Endodermal cell (in vitro differentiated cells): ENCODE measurements at regions not wholly inside any gene's neighbourhood (a gene's known extent, or its start where the extent isn't known, plus 50 kb on each side); places are given as distances from the start of the nearest gene placed in this dataset.

Experiments
- DNase-seq: peaks from one replicate; pipeline ENCODE4 v3.0.0-alpha.2; 2017
- H3K27ac ChIP-seq: 2 replicates; pipeline ENCODE4 v1.5.1; 2013; ENCODE audit warnings: mild to moderate bottlenecking, low read depth, low read length, moderate library complexity
- H3K27me3 ChIP-seq: 2 replicates; pipeline ENCODE4 v1.6.1; 2013; ENCODE audit warnings: mild to moderate bottlenecking, low read length, moderate library complexity; ENCODE audit not compliant: insufficient read depth, control insufficient read depth, poor library complexity, severe bottlenecking
- H3K36me3 ChIP-seq: 2 replicates; pipeline ENCODE4 v1.7.0; 2013; ENCODE audit warnings: mild to moderate bottlenecking, low read length, moderate library complexity; ENCODE audit not compliant: control insufficient read depth, insufficient read depth
- H3K4me1 ChIP-seq: one replicate; pipeline ENCODE4 v1.7.0; 2013; ENCODE audit warnings: low read length; ENCODE audit not compliant: control insufficient read depth, insufficient read depth
- H3K4me3 ChIP-seq: 2 replicates; pipeline ENCODE4 v1.5.1; 2013; ENCODE audit warnings: mild to moderate bottlenecking, low read length, moderate library complexity
- H3K9ac ChIP-seq: 2 replicates; pipeline ENCODE4 v1.6.1; 2013; ENCODE audit warnings: mild to moderate bottlenecking, low read length, moderate library complexity; ENCODE audit not compliant: poor library complexity, severe bottlenecking; ENCODE audit errors: extremely low read depth
- H3K9me3 ChIP-seq: 2 replicates; pipeline ENCODE4 v1.6.1; 2013; ENCODE audit warnings: mild to moderate bottlenecking, low read length, moderate library complexity; ENCODE audit not compliant: control insufficient read depth
- H3K27ac Mint-ChIP-seq: 2 replicates; pipeline ENCODE4 v1.8.0; 2020; ENCODE audit warnings: mixed read lengths
- H3K27me3 Mint-ChIP-seq: 2 replicates; pipeline ENCODE4 v1.8.0; 2021; ENCODE audit warnings: mild to moderate bottlenecking, mixed read lengths; ENCODE audit not compliant: insufficient read depth
- H3K36me3 Mint-ChIP-seq: 2 replicates; pipeline ENCODE4 v1.8.0; 2020; ENCODE audit warnings: low read depth, mixed read lengths
- H3K4me1 Mint-ChIP-seq: 2 replicates; pipeline ENCODE4 v1.8.0; 2020; ENCODE audit warnings: mixed read lengths
- H3K4me3 Mint-ChIP-seq: 2 replicates; pipeline ENCODE4 v1.8.0; 2020; ENCODE audit warnings: mild to moderate bottlenecking, moderate library complexity, mixed read lengths
- H3K9me3 Mint-ChIP-seq: 2 replicates; pipeline ENCODE4 v1.8.0; 2020; ENCODE audit warnings: mild to moderate bottlenecking, mixed read lengths
- WGBS, 2 experiments: methylation state at CpG; one replicate each; pipeline versions ENCODE4 v1.1.5 to v1.1.7; 2013; ENCODE audit warnings: missing lambda C conversion rate in 2 of 2, mixed read lengths in 1 of 2; ENCODE audit not compliant: insufficient coverage in 1 of 2, insufficient read length in 1 of 2; 5-methylcytosine and 5-hydroxymethylcytosine counted together
- TF ChIP-seq, protein P1 (sequence below): fragments of 200-600 bp; sonication (generic); conservative IDR thresholded peaks from 2 replicates; pipeline ENCODE4 v1.5.0; 2021; ENCODE audit warnings: antibody characterized with exemption, mild to moderate bottlenecking

DNA sequence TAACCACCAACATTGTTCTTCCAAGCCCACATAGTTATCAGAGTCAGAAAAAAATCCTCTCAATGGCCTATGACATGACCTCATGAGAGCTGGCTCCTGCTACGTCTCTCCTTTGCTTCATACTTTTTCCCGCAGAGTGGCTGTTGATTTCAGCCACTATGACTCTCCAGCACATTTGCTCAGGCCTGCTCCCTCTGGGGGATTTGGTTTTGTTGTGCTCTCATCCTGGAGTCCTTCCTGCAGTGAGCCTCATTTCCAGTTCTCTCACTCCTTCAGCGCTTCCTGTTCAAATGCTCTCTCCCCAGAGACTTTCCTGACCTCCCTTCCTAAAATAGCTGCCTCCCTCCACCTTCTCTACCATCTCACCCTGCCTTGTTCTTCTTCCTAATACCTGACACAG is 72.0 kb upstream of the USP29 start:
- Mint-ChIP-seq H3K9me3 (peaks cover 69% of the 10 kb centered on the region), H3K27ac (no peak overlapping the region), H3K4me1 (no peaks in the 10 kb centered on the region), H3K4me3 (no peak overlapping the region), H3K27me3 (no peaks in the 10 kb centered on the region), H3K36me3 (no peaks in the 10 kb centered on the region)
- H3K27me3 ChIP-seq = no peaks in the 10 kb centered on the region
- 62 to 70% methylated on average over 2 to 3 of the region's 3 CpGs for WGBS, 2 experiments
- TF ChIP-seq, protein P1, sequence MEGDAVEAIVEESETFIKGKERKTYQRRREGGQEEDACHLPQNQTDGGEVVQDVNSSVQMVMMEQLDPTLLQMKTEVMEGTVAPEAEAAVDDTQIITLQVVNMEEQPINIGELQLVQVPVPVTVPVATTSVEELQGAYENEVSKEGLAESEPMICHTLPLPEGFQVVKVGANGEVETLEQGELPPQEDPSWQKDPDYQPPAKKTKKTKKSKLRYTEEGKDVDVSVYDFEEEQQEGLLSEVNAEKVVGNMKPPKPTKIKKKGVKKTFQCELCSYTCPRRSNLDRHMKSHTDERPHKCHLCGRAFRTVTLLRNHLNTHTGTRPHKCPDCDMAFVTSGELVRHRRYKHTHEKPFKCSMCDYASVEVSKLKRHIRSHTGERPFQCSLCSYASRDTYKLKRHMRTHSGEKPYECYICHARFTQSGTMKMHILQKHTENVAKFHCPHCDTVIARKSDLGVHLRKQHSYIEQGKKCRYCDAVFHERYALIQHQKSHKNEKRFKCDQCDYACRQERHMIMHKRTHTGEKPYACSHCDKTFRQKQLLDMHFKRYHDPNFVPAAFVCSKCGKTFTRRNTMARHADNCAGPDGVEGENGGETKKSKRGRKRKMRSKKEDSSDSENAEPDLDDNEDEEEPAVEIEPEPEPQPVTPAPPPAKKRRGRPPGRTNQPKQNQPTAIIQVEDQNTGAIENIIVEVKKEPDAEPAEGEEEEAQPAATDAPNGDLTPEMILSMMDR = no peak
- H3K36me3 ChIP-seq = no peaks in the 10 kb centered on the region
- no peak for DNase-seq
- peaks cover 79% of the 10 kb centered on the region for H3K9me3 ChIP-seq
- no peaks in the 10 kb centered on the region for H3K4me1 ChIP-seq
- no peak overlapping the region for H3K9ac ChIP-seq
- H3K4me3 ChIP-seq = no peak overlapping the region
- H3K27ac ChIP-seq = no peak overlapping the region

DNA sequence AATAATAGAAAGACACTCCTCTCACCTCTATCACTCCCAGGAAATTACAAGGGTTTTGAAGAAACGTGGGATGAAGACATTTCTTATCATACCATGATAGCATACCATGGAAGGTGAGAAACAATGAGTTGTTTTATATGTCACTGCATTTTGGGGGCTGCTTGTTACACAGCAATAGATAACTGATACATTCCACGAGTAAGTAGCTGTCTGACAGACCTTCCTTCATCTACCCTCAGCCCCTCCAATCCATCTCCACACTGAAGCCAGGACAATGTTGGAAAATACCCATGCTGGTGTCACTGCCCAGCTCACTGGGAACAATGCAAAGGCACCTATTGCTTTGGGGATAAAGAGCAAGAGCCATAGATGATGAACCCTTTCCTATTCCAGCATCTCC is 68.9 kb upstream of the USP29 start:
- H3K4me1 Mint-ChIP-seq = no peaks in the 10 kb centered on the region
- H3K27ac Mint-ChIP-seq = no peak overlapping the region
- Histone ChIP-seq H3K27me3 (no peaks in the 10 kb centered on the region), H3K4me1 (no peaks in the 10 kb centered on the region), H3K9me3 (peaks cover 79% of the 10 kb centered on the region), H3K9ac (no peak overlapping the region), H3K27ac (no peak overlapping the region), H3K36me3 (no peaks in the 10 kb centered on the region), H3K4me3 (no peak overlapping the region)
- no peaks in the 10 kb centered on the region for H3K27me3 Mint-ChIP-seq
- H3K4me3 Mint-ChIP-seq = no peak overlapping the region
- no peaks in the 10 kb centered on the region for H3K36me3 Mint-ChIP-seq
- TF ChIP-seq, protein P1 = no peak
- WGBS, 2 experiments = 41% methylated on average over 2 of the region's 2 CpGs; no CpG with 5 or more reads in 1 of the 2 experiments
- peaks cover 92% of the 10 kb centered on the region for H3K9me3 Mint-ChIP-seq
- no peak for DNase-seq

DNA sequence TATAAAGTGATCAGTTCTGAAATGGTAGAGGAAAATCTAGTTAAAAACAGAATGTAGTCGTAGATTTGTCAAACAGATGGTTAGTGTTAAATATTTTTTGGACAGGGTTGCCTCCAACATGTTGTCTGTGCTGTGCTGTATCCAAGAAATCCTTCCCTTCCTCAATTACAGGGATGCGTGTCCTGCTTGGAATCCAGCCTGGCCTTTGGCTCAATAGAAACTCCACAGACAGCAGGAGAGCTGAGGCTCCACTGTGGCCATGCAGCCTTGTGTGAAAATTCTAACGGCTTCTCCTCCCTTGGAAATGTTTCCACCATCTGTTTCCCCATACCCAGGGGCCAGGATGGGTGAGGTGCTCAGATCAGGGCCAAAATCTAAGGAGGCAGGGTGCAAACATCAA is 67.7 kb upstream of the USP29 start:
- Histone ChIP-seq H3K27ac (no peak overlapping the region), H3K36me3 (no peaks in the 10 kb centered on the region), H3K9me3 (peaks cover 79% of the 10 kb centered on the region), H3K9ac (no peak overlapping the region), H3K27me3 (no peaks in the 10 kb centered on the region), H3K4me1 (no peaks in the 10 kb centered on the region), H3K4me3 (no peak overlapping the region)
- Mint-ChIP-seq H3K36me3 (no peaks in the 10 kb centered on the region), H3K27ac (no peak overlapping the region), H3K9me3 (peaks cover 90% of the 10 kb centered on the region), H3K4me1 (no peaks in the 10 kb centered on the region), H3K27me3 (no peaks in the 10 kb centered on the region), H3K4me3 (no peak overlapping the region)
- DNase-seq = no peak
- TF ChIP-seq, protein P1 = no peak
- 44 to 56% methylated on average over 2 to 3 of the region's 3 CpGs for WGBS, 2 experiments
